GM21737 (cell line): ENCODE measurements at regions not wholly inside any gene's neighbourhood (a gene's known extent, or its start where the extent isn't known, plus 50 kb on each side); places are given as distances from the start of the nearest gene placed in this dataset.
"Not testable (repeated sequence)": the region's sequence is repeated elsewhere in the genome, so short reads cannot be mapped to it uniquely, and the experiment has no call there.

Experiments used
- ATAC-seq: cut with Tn5 transposase; IDR thresholded peaks from one replicate; pipeline ENCODE4 v1.9.1; 2021; ENCODE audit warnings: mild to moderate bottlenecking, moderate library complexity; ENCODE audit not compliant: unreplicated experiment

DNA sequence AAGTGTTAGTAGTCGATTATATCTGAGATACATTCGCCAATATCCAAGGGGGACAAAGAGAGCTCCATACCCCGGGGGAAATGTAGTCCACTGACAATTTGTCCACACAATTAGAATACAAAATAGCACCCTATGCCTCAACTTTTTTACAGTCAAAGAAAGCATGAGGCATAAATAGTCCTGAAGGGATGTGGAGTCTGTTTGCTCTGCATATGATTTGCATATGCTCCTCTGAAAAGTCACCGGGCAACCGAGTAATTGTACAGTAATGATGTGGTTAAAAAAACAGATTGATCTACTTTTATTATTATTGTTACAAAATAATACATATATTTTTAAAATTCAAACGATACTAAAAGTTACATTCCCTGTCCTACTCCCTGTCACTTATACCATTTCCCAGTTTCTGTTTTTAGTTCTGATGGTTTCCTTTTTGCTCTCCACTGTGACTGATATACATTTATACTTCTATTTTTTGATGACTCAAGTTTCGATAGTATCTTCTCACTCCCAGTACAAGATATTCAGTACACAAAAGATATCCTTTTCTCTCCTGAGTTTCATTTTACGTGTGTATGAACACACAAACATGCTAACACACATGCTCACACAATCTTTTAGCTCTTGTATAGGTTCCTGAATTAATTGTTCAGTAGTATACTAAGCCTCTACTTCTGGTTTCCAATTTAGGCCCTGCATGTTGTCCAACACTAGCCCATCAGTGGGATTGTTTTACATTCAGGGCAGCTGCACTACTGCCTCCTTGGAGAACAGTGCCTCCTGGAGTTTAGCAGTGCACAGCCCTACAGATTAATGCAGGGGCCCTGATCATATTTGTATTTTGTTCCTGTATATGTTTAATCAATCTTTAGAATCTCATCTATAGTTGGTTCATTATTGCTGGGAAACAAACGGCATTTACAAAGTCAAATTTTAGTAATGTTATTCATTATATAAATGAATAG lies 130.9 kb downstream of the TES start:
- ATAC-seq = no peak

DNA sequence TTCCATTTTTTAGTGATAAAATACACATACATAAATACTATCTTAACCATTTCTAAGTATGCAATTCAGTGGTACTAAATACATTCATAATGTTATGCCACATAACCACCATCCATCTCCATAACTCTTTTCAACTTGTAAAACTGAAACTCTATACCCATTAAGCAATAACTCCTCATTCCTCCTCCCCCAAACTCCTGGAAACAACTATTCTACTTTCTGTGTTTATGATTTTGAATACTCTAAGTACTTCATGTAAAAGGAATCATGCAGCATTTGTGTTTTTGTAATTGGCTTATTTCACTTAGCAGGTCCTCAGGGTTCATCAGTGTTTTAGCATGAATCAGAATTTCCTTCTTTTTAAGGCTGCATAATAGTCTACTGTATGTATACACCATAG lies 131.8 kb downstream of the TES start:
- ATAC-seq = no peak

DNA sequence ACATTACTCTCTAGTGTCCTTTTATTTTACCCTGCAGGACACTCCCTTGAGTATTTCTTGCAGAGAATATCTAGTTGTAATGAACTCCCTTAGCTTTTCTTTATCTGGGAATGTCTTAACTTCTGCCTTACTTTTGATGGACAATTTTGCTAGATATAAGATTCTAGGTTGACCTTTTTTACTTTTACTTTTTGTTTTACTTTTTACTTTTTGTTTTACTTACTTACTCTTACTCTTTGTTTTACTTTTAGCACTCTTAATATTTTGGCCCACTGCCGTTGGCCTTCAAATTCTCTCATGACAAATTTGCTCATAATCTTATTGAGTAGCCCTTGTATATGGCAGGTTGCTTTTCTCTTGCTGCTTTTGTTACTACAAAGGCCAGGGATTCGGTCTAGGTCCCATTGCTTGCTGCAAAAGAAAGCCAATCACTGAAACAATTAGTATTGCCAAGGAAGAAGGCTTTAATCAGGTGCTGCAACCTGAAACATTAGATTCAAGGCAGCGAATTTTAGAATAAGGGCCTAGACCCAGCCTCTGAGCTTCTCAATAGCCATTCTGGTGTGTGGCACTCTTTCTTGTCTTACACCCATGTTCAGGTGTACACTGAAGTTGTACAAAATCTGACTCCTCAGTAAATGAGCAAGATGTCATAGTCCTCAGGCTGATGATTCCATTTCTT lies 137.0 kb downstream of the TES start:
- ATAC-seq = no peak

DNA sequence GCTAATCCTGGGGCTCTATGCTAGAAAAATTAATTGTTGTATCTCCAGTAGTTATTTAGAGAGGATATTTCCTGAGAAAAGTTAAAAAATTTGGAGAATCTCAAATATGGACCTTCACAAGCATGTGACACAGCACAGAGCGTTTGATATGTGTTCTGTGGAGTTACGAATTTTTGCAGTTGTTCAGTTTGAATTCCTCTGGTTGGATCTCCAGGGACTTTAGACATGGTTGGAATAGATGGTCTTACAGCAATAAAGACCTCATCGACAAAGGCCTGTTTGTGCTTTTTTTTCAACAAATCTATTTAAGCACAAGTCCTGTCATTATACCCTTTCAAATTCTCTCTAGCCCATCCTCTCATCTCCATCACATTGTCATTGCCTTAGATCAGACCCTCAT lies 138.0 kb downstream of the TES start:
- ATAC-seq = no peak

DNA sequence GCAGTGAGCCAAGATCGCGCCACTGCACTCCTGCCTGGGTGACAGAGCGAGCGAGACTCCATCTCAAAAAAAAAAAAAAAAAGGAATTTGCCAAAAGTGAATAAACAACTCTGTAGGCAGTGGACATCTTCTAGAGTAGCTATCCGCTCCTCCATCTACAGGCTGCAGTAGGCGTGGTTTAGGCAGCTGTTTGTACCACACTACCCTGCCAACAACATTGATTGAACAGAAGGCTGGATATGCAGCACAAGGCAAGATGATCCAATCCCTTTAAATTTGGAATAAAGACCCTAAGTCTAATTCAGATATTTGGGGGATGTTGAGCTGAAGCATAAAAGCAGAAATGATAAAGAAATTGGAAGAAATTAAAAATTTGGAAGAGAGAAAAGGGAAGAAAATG lies 141.6 kb downstream of the TES start:
- ATAC-seq = no peak

DNA sequence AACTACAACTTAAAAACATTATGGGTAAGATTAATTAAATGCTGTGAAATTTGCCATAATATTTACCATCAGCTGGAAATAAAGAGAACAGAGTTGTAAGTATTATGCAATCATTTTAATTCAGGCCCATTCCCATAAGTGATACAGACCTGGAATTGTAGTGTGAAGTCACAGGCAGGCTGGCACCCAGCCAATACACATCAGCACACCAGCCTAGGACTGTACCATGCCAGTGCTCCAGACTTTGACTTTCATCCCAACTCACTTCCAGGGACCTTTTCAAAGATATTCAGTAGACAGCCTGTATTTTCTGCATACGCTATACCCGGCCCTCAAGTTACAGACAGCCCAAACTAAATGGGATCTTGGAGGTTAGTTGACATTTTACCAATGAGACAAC lies 143.3 kb downstream of the TES start:
- ATAC-seq = no peak

DNA sequence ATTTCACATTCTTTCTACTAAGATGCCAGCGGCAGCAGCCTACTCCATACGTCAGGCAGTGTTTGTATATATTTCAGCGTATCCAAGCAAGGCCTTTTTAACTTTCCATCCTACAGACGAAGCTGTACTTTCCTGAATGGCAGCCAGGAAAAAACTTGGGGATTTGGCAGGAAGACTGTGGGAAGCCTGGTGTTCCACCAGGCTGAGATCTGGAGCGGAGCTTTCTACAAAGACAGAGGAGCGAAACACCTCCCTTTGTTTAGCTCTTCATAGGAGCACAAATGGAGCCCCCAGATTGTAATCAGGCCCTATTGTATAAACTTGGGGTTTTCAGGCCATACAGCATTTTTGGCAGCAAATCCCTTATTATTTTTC lies 143.8 kb downstream of the TES start:
- ATAC-seq = no peak

DNA sequence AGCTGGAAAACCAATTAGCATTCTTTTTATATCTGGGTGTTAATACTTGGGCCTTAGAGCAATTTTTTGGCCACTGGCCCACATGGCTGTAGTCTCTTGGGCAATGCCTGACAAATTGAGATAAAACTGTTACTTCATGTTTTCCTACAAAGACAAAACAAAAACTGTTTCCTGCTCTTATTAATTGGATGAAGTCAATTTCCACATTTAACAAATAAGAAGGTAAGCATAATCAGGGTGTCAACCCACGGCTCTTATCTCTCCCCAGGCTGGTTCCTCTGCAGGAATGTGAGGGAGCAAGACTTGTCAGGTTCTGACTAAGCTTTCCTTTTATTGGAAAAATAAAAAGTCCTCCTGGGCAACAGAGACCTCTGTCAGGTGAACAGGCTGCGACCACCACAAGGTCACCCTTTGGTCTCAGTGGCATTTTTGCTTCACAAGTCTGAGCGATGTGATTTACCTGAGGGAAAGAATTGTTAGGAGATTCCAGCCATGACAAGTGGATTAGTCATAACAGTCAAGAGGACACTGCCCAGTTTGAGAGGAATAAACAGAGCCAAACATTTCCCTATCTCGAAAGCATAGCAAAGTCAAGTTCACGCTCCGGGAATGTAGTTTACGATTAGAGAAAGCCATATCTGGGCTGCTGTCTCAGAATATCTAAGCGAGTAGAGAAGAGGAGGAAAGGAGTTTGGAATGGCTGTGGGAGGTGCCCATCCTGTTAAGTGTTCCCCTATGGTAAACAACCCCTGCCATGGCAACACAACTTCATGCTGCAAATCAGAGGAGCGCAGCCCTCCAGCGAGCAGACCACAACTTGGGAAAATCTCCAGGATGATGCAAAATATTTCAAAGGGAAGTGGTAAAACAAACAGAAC lies 144.4 kb downstream of the TES start:
- no peak for ATAC-seq

DNA sequence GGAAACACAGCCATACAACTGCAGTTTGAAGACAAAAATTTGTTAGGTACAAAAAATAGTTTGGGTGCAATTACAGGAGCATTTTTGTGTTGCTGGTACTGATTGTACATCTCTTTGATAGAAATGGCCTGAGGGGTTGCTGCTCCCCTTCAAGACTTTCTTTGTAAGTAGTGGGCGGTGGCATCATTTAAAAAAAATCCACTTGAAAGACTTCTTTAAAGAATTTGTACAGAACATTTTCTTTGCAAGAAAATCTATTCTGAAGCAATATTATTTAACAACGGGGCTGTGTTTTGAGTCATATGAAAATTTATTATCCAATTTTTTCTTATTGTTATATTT lies 144.1 kb upstream of the CAV2 start:
- no peak for ATAC-seq

DNA sequence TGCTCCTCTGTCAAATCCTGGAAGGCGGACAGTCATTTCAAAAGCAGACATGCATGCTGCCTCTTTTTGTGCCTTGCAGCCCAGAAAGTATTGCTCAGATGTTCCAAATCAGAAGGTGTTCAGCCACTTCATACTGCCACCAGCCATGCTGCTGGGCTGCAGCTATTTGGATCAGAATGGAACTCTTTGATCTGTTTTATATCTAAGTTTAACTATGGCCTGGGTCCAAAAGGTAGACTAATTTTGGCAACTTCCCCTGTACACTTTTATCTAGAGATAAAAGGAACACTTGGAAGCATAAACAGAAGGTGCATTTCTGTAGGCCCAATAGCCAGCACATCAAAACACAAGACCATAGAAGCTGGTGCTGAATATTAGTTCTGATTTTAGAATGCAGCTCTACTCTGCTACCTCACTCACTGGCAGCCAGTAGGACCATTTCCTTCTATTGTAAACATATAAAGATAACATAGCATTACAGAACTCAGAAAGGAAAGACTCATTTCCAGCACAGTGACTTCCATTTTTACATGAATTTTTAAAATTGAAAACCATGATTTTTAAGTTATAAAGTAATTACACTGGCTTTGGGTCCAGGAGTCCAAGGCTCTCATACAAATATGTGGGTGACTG lies 143.1 kb upstream of the CAV2 start:
- no peak for ATAC-seq

DNA sequence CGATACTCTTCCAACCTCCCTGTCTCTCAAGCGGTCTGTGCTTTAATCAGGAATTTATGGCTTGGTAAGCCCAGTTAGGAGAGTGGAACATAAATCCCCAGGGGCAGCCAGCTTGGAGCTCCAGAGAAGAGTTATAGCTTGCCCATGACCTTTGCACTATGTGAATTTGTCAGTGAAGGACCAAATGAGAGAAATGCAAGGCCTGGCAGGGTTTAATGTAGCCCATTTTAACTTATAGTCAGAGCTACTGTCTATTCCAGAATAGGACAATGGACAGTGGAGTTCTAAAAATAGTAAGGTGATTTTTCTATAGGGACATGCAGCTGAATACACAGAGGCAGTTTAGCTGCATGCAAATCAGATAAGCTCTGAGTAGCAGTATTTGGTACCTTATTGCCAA lies 142.6 kb upstream of the CAV2 start:
- no peak for ATAC-seq

DNA sequence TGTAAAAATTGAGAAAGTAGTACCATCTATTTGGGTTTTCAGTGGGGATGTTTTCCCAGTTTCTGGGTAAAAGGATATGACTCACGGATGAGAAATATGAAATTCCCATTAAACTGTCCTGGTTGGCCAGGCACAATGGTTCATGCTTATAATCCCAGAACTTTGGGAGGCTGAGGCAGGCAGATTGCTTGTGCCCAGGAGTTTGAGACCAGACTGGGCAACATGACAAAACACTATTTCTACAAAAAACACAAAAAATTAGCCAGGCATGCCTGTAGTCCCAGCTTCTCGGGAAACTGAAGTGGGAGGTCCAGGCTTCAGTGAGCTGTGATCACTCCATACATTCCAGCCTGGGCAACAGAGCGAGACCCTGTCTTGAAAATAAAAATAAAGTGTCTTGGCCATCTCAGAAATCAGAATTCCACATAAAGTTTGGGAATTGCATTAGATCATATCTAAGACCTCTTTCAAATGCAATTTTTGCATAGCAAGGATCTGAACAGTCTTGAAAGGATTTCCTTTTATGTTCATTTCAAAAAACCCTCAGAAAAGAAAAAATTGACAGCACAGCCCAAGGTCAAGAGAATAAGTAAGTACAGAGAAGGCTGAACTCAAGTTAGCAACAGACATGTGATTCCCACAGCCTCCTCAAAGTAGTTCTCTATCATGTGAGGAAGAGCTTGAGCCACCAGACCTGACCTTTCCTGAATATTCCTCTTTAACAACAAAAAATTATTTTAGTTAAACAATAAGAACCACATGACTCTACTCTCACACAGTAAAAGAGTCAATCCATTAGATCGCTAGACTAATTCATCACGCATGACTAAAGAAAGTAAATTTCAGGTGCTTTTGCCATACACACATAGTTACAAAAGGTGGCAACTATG lies 141.5 kb upstream of the CAV2 start:
- ATAC-seq = no peak

DNA sequence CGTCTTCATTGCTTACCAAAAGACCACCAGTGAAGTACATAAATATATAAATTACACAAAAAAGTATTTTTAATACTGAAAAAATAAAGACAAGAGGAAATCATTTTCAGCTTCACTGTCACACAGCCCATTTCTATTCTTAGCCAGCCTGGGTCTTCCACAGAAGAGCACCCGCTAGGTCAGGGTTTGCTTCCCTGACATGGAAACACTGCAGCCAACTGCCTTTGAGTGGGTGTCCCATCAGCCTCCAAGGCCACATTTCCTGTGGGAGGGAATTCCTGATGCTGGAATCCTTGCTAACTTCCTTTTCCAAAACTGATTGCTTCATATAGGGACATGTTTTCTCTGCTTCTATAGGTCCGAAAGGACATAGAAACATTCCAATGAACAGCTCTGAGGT lies 137.8 kb upstream of the CAV2 start:
- ATAC-seq = no peak

DNA sequence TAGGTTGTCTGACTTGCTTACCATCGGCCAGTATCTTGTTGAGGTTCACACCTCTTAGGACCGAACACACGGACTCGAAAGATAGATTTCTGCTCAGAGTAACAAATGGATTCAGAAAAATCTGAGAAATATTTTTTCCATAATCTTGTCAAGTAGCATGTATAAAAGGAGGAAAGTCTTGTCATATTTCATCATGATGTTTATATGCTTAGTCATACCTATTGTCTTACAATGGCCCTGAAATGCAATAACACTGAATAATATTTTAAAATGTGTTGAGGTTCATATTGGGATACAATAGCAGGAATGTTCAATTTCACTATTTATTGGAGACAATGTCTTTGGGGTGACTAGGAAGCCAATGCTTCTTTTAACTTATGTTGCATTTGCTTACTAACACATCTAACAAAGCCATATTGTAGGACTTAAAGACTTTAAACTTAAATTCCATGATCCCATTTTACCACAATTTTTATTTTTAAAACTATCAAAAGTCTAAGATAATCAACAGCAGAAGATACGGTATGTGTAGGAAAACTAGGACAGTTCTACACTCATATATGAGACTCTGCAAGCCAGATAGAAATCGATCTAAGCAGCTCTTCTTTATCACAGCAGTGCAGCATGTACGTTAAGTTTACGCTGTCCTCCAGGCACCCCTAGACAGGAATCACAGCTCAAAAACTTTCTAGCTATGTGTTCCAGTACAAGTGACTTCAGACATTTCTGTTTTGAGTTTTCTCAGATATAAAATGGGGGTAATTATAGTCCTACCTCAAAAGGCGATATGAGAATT lies 135.7 kb upstream of the CAV2 start:
- ATAC-seq = no peak

DNA sequence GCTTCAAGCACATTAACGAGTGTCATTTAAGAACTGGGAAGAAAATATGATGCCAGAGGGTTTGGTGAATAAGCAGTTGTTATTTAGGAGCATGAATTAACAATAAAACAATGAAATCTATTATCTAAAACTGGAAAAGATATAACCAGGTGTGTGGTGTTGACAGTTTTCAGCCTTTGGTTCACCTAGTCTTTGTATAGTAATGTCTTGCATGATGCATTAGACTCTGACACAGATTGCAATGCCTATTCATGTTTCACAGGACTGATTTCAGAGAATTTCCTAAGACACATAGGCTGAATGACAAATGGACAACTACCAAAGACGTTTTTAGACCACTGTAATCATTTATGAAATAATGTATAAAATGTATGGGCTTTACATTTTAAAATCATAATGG lies 135.1 kb upstream of the CAV2 start:
- ATAC-seq = no peak

DNA sequence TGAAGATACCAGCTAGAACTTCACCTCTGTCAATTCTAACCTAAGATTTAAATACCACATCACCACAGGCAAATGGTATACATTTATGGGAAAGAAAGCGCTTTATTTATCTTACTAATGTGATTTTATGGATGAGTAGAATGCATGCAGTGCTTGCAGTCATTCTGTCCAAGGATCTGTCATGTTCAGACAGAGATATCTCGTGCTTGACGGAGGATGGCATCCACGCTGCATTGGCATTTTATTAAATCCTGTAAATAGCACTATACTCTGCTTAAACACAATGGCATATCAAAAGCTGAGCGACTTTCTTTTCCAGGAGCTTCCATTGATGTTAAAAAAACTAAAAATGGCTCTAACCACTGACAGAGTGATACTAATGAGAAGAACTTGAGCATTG lies 133.7 kb upstream of the CAV2 start:
- ATAC-seq = no peak

DNA sequence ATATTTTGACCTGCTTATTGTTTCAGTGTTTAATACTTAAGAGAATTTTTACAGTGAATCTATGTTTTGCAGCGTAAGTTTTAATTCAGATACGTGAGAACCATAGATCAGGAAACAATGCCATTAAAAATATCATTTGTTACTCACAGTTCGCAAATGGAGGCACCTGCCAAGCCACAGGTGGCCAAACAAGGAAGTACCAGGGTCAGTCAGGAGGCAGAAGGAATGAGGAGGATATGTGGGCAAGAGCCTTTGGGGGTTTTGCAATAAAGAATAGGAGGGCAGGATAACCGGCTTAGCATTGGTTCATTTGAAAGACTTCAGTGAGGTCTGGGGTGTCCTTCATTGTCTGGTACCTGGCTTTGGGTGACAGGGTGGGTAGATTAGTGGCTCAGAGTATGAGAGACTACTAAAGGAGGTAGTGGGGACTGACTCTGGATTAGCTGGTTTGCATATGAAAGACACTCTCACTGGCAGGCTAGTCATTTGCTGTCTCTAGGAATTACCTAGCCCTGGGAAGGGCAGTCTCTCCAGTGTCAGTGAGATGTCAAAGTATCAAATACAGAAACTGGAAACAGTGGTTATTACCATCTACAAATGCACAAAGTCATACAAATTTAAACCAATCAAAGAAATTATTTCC lies 132.2 kb upstream of the CAV2 start:
- no peak for ATAC-seq

DNA sequence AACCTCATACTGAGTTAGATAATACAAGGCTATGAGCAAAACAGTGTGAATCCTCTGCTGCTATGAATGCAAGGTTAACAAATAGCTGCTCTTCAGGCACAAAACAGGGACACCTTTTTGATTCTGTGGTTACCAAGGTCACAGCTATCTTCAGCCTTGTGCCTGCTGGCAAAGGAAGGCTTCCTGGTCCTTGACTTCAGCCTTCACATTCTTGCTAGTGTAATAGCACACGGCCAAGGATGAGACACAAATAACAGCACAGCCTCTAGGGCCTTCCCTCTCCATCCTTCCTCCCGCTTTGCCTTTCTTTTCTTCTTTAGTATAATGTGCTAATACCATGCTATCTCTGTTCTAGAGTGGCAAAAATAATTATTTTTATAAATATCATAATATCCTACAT lies 130.6 kb upstream of the CAV2 start:
- no peak for ATAC-seq

DNA sequence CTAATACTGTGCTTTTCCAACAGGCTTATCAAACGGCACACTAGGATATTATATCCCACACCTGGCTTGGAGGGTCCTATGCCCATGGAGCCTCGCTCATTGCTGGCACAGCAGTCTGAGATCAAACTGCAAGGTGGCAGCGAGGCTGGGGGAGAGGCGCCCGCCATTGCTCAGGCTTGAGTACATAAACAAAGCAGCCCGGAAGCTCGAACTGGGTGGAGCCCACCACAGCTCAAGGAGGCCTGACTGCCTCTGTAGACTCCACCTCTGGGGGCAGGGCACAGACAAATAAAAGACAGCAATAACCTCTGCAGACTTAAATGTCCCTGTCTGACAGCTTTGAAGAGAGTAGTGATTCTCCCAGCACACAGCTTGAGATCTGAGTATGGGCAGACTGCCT lies 128.0 kb upstream of the CAV2 start:
- ATAC-seq = not testable (repeated sequence)
